ENCODE measurements at regions not wholly inside any gene's neighbourhood (a gene's known extent, or its start where the extent isn't known, plus 50 kb on each side); places are given as distances from the start of the nearest gene placed in this dataset.

GRCh38 chrX:10900585-10901289, 210.4 kb upstream of the HCCS start:
- no peak for DNase-seq (ENCODE audit: low spot score)

DNA sequence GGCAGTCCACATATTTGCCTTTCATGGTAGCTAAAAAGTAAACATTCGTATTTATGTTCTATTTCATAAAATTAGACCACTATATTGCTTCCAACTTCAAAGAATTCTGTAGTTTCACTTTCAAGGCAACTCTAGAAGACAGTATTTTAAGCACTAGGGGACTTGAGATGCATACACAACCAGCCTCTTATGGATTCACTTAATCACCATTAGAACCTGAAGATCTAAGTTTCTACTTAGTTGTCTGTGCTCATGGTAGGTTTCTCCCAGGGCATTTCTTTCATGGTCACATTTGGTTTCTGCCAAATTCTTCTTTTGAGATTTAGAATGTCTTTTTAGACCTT, 209.9 kb upstream of the HCCS start:
- DNase-seq (ENCODE audit: low spot score) = no peak

- no peak for DNase-seq (ENCODE audit: low spot score)
These were observed 209.1 kb upstream of the HCCS start for GRCh38 chrX:10902001-10902400.

DNA sequence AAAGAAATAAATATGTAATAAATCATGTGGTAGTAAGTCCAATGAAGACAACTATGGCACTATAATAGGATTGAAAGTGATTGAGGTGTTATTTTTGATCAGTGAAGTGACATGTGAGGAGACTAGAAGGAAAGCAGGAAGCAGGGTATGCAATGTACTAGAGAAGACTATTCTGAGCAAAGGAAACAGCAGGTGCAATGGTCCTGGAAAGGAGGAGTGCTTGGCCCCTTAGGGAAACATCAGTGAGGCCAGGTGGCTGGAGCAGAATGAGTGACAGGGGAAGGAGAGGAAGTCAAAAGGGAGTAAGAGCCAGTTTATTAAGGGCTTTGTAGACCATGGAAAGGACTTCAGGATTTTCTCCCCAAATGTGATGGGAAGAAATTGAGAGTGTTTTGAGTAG, 207.6 kb upstream of the HCCS start:
- DNase-seq (ENCODE audit: low spot score) = no peak

- no peak for DNase-seq (ENCODE audit: low spot score)
These were observed 206.9 kb upstream of the HCCS start for GRCh38 chrX:10904220-10904619.

DNA sequence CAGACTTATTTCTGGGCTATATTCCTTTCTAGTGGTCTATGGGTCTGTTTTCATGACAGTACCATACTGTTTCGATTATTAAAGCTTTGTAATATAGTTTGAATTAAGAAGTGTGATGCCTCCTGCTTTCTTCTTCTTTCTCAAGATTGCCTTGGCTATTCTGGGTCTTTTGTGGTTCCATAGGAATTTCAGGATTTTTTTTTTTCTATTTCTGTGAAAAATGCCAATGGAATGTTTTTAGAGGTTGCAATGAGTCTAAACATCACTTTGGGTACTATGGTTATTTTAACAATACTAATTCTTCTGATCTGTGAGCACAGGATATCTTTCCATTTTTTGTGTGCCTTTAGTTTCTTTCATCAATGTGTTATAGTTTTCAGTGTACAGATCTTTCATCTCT, 204.3 kb upstream of the HCCS start:
- DNase-seq (ENCODE audit: low spot score) = no peak

- DNase-seq (ENCODE audit: low spot score) = no peak
These were observed 189.0 kb upstream of the HCCS start for GRCh38 chrX:10922159-10922558.

DNA sequence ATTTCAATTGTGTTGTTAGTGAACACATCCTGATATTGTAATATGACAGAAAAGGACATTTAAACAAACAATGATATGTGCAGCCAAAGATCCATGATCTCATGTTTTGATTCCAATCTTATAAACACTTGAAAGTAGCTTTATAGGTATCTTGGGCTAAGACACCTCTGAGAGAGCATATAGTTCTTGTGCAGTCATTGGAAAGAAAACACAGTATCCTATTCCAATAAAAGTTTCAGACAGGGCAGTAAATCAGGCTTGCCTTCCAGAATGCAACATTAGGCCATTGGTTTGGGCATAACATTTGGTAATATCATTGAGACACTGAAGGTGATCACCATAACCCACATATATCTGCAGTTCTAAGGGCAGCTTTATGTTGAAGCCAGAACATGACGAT, 188.3 kb upstream of the HCCS start:
- DNase-seq (ENCODE audit: low spot score) = no peak

DNA sequence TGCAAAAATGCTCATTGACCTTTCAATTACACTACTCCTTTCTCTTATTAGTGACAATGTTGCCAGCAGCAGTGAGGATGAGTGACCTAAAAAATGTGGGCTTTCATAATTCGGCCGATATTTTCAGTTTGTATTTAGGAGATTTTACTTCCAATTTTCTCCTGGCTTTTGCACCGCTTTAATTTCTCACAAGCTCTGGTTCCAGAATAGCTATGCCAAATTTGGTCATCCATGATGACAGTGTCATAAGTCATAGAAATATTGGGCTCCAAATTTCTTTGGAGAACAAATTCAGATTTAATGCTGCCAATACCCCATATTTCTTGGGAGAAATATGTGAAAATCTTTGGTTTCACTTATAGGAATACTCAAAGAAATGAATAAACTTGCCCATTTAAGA, 187.7 kb upstream of the HCCS start:
- DNase-seq (ENCODE audit: low spot score) = no peak

GRCh38 chrX:10926404-10926803, 184.7 kb upstream of the HCCS start:
- no peak for DNase-seq (ENCODE audit: low spot score)

- no peak for DNase-seq (ENCODE audit: low spot score)
These were observed 184.2 kb upstream of the HCCS start for GRCh38 chrX:10926891-10927290.

DNA sequence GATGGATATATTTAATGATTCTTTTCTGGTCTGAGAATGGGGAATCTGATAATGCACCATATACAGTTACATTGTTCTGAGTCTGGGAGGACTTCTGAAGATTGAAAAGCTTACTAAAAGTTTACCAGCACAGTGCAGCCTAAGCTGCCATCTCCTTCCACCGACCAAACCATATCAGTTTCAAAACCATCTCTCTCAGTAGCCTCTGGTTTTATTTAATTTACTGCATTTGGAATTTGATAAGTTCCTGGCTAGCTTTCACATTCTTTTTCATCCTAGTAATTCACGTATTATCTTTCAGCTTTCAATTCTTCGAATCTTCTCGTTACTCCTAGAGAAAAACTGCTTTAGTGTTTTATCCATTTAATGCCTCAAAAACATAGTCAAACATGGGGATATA, 181.4 kb upstream of the HCCS start:
- DNase-seq (ENCODE audit: low spot score) = no peak

- no peak for DNase-seq (ENCODE audit: low spot score)
These were observed 181.0 kb upstream of the HCCS start for GRCh38 chrX:10930151-10930550.

GRCh38 chrX:10931976-10932375, 179.2 kb upstream of the HCCS start:
- DNase-seq (ENCODE audit: low spot score) = no peak

DNA sequence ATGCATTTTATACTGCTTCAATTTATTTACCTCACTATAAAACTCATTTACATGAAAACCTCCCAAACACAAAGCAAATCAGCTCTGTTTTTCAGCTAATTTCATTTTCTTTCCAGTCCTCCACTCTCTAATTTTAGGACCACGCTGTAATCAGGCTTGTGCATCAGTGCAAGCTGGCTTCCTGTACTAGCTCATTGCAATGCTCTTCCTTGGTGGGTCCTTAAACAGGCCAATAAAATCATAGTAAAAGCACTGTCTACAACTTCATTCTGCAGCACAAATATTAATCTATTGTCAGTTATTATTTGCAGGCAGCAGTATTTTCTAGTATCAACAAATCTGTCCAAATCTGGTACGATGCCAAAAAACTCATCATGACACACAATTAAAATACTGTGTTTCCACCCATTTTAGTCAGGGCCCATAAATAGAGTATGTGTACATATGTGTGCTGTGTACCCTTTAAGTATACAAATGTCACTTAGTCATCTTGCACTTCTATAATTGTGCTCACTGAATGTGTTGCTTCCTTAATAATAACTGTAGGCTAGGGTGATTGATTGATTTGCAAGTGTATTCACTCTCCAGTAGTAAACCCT, 178.2 kb upstream of the HCCS start:
- DNase-seq (ENCODE audit: low spot score) = no peak

GRCh38 chrX:10935501-10935900, 175.6 kb upstream of the HCCS start:
- DNase-seq (ENCODE audit: low spot score) = no peak

GRCh38 chrX:10936976-10937375, 174.2 kb upstream of the HCCS start:
- no peak for DNase-seq (ENCODE audit: low spot score)

DNA sequence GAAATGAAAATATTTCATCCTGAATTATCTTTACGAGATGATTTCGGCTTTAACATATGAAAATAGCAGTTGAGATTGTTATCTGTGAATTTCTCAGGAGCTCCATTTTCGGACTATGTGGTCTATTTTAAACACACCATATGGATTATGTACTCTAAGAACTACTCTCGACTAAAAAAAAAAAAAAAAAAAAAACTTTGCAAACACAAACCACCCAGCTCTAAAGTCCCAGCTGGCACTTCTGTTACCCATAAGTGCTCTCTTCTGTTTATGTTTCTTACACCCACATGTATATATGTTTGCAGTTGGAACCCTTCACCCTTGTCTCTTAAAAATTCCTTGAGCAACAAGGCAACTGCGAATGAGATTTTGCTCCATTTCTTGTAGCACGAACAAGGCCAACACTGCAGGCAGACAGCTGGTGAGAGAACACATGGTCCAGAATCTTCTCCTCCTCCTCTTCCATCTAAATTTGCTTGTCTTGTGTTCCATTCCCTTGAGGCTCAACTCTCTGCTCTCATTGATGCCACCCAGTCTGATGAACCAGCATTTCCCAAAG, 172.7 kb upstream of the HCCS start:
- DNase-seq (ENCODE audit: low spot score) = no peak

DNA sequence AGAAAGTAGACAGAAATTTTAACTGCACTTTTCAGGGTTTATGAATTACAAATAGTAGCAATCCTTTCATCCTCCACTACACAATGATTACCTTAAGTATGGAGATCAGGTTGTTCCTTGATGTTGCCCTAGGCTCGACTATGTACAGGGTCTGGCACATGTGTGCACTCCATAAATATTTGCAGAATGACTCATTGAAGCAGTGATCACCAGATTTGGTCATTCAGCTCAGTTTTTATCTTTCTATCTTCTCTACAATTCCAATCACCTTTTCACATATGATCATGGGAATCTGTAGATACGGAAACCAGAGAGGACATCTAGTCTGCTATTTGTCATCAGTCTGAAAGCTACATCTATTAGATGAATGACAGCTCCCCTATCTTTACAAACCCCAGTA, 171.7 kb upstream of the HCCS start:
- no peak for DNase-seq (ENCODE audit: low spot score)

GRCh38 chrX:10944136-10944885, 166.8 kb upstream of the HCCS start:
- DNase-seq (ENCODE audit: low spot score) = no peak

GRCh38 chrX:10945498-10945897, 165.6 kb upstream of the HCCS start:
- DNase-seq (ENCODE audit: low spot score) = no peak

DNA sequence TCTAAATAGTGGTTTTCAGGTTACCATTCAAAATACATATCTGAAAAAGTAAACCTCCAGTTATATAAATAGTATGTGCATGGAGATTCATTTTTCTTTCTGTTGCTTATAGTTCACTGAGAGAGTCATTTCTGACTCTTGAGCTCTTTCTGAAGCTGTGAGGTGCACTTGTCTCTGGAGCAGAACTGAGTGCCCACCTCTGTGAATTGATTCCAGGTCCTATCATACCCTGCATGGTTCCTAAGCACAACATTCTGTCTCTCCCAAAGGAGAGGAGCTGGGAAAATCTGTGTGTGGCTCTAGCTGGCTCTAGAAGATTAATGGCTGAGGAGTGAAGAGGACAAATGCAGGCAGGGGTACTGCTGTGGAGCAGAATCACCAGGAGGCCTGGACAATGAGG, 161.6 kb upstream of the HCCS start:
- DNase-seq (ENCODE audit: low spot score) = no peak

DNA sequence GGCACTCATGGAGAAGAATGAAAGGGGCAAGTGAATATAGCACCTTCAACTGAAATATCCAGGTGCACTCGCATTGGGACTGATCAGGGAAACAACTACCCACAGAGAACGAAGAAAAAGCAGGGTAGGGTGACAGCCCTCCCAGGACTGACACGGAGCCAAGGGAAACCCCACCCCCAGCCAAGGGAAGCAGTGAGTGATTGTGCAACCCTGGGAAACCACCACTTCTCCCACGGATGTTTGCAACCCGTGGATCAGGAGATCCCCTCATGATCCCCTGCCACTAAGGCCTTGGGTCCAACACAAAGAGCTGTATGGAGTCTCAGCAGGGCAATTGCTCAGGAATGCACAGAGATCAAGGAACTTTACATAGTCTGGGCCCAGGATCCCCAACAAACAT, 158.5 kb upstream of the HCCS start:
- DNase-seq (ENCODE audit: low spot score) = no peak
